Activated T-cell treated with anti-CD3 and anti-CD28 coated beads, Interleukin-2, amount 50 U/mL, for 48 hours (primary cell): ENCODE measurements at regions not wholly inside any gene's neighbourhood (a gene's known extent, or its start where the extent isn't known, plus 50 kb on each side); places are given as distances from the start of the nearest gene placed in this dataset.
"Not testable (repeated sequence)": the region's sequence is repeated elsewhere in the genome, so short reads cannot be mapped to it uniquely, and the experiment has no call there.

ENCODE experiments used
- DNase-seq, 2 experiments: peaks; one replicate each; pipeline ENCODE4 v3.0.0-alpha.2; 2020

DNA sequence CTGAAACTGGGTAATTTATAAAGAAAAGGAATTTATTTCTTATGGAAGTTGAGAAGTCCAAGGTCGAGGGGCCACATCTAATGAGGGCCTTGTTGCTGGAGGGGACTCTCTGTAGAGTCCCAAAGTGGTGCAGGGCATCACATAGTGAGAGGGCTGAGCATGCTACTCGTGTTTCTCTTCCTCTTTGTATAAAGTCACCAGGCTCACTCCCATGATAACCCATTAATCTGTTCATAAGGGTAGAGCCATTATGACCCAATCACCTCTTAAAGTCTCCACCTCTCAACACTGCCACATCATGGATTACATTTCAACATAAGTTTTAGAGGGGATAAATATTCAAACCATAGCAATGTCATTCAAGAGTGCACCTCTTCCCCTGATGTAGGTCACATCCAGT is 79.1 kb upstream of the ATP2B1 start:
- no peak for DNase-seq

DNA sequence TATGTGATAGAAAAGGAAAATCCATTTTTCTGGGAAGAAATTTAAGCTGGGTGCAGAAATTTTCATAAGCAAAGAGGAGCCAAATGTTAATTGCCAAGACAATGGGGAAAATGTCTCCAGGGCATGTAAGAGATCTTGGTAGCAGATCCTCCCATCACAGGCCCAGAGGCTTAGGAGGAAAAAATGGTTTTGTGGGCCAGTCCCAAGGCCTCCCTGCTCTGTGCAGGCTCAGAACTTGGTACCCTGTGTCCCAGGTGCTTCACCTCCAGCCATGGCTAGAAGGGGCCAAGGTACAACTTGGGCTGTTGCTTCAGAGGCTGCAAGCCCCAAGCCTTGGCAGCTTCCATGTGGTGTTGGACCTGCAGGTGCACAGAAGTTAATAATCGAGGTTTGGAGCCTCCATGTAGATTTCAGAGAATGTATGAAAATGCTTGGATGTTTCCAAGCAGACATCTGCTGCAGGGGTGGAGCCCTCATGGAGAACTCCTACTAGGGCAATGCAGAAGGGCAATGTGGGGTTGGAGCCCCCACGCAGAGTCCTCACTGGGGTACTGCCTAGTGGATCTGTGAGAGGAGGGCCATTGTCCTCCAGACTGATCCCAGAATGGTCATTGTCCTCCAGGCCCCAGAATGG is 77.7 kb upstream of the ATP2B1 start:
- no peak for DNase-seq

DNA sequence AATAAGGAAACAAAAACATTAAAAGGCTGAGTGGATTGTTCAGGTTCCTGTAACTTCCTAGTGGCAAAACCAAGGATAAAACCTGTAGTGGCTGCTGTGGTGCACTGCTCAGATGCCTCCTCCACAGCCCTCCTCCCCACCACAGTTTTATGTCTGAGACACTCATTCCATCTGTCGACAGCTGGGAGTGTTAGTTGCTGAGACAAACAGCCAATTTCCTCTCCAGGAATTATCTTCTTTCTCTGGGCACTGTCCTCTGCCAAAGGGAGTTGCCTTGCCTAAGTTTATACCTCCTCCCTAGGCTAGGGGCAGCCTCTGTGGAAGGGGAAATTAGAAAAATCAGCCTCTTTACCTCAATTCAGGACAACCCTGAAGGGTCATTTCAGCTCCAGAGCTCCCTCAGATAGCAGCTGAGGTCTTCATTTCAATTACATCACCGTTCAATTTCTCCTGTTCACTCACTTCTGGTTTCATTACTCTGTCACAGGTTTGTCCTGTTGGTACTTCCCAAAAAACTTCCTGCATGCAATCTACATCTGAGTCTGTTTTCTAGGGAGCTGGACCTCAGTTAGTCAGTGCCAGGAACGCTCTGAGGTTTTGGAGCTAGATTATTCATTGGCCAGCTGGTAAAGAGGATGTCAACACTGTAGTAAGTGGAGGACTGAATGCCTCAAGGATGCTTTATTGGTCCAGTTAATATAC is 74.9 kb upstream of the ATP2B1 start:
- DNase-seq, result no peak

DNA sequence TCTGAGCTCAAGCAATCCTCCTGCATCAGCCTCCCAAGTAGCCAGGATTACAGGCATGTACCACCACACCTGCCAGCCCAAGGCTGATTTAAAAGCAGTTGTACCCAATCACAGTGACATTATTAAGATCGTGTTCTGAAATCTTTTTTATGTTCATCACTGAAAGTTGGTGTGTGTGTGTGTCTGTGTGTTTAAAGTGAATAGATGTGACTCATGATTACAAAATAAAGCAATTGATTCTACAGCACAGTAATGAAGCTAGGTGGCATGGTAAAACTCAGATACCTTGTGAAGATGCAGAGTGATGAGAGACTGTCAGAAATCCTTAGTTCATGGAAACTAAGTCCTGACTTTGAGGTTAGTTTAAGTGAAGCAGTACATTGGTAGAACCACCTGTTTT is 74.2 kb upstream of the ATP2B1 start:
- no peak for DNase-seq

DNA sequence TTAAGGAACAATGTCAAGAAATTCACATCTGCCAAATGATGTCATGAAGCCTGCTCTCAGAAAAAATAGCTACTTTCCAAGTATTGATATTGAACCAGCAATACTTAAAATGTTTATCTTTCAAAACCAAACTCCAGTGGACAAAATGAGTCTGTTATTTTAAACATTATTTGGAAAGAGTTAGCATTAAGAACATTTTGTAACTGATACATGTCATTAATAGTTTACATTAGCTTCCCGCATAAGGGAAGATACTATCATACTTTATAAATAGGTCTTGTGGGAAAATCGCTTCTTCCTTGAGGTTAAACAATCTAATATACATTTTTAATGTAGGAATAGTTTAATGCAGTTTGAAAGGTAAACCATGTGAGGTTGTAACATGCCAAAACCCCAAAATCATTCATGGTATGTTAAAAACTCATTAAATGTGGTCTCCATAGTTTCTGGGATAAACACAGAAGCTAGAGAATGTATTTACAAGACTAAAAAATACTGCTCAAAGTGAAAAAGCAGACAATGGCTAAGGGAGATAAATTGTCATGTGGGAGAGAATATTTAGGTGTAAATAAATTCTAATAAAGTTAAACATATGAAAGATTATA is 73.4 kb upstream of the ATP2B1 start:
- DNase-seq, result no peak

DNA sequence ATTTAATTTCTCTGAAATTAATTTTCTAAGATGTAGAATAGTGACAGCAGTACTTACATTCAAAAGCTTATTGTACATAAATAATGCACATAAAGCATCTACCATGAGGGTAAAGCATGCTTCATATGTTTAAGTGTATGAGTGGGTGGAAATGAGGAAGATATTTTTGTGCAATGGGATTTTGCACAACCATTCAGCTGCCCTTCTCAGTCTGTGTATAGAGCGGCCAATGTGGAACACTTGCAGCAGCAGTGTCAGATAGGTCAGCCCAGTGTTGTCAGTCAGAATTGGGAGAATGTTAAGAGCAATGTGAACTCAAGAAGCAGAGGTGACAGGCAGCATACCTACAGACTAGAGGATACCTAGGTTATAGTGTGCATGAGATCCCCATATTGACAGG is 72.5 kb upstream of the ATP2B1 start:
- DNase-seq, result no peak

DNA sequence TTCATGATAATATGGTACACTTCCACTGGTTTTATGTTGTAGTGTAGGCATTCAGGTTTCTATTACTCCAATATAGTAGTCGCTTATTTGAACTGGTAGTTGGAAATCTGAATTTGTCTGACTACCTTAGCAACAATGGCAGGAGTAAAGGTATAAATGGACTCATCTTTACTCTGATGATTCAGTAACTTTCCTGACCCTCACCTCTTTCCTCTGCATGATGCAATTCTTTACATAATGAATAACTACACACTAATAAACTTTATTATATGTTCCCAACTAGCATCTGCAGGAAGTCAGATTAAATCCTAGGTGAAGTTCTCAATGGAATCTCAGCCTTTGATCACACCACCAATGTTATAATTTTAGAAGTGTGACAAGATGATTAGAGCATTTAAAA is 70.5 kb upstream of the ATP2B1 start:
- no peak for DNase-seq

DNA sequence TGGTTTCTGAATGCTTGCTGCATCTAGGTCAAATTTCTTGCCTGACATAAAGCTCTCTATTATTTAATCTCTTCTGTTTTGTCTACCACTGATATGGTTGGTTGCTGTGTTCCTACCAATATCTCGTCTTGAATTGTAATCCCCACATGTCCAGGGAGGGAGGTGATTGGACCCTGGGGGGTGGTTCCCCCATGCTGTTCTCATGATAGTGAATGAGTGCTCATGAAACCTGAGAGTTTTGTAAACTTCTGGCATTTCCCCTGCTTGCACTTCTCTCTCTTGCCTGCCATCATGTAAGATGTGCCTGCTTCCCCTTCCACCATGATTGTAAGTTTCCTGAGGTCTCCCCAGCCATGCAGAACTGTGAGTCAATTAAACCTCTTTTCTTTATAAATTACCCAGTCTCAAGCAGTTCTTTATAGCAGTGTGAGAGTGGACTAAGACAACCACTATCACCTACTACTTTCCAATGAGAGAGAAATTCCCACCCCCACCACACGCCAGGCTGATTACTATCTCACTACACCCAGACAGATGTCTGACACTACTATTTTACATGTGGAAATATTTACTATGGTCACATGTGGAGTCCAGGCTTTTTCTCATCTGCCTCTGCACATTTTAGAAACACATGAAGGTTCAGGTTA is 69.2 kb upstream of the ATP2B1 start:
- DNase-seq, result no peak

DNA sequence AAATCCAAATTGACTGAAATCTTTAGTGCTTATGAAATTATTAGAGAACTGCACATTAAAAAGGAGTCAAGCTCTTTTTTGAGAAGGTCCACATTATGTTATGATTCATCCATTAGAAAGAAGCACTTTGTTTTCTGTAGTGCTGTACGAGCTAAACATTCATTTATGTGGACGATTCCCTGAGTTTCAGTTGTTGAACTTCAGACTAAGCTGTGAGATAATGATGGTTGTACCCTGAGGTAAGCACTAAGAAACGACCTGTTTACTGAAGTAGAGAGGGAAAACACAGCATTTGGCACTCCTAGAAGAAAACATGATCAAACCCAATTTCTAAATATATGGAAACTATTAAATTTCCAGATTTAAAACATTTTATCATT is 67.3 kb upstream of the ATP2B1 start:
- no peak for DNase-seq

DNA sequence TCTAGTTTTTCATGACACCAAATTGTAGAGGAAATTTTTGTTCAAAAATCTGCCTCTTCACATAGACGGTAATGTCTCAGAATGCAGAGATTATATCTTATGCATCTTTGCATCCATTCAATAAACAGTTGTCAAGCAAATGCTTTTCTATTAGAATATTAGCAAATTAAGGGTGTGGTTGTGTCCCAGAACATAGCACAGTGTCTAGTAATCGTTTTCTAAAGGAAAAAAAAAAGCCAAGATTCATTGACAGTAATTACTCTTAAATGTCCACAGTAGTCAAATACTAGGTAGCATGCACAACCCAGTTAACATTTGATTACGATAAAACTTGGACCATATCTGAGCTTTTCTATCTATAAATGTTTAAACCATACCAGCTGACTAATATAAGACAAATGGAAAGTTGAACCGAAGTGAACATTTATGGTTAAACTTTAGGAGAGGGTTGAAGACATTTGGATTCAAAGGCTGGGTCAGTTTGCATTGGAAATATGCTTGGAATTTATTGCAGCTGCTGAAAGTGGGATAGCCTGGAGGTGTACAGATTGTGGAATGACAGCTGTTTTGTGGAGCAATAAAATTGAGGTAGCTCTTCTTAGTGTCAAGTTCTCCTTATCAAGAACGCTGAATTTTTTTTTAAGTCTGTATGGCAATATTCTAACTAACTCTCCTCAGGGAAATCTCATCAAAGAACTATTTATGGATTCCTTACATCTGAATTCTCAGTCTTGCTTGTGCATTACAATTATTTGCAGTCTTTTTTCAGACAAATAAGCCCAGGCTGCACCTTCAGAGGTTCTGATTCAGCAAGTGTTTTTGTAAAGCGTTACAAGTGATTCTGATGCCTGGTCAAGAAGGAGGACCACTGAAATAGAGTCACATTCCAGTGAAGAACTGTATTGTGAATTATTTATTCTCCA is 66.7 kb upstream of the ATP2B1 start:
- DNase-seq, result no peak

DNA sequence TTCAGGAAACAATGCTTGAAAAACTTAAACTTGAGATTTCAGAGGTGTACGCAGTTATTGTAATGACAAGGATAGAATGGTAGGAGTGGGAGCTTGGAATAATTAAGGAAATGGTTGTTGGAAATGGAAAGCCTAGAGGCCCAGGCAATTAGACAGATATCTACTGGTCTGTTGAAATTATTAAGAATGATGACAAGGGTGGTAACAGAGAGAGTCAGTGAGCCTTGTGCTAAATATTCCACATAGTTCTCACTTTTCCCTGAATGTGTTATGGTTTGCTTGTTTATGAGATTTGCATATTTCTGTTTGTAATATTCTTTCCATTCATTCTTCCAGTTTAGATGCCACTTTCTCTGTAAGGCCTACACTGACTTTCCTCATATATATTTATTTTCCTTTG is 66.0 kb upstream of the ATP2B1 start:
- no peak for DNase-seq

DNA sequence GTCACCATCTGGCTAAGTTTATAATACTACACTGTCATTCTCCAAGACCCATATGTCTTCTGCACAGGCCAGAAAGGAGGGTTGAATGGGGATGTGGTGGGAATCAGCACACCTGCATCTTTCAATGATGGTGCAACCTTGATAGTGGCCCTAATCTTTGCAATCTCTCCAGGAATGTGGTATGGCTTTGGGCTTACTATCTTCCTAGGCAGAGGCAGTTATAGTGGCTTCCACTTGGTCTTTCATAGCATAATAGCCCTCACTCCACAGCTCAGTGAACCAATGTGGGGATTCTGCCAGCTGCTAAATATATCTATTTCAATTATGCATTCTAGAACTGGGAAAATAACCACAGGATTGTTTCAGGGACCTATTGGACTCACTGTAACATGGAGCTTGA is 61.8 kb upstream of the ATP2B1 start:
- DNase-seq, result no peak

DNA sequence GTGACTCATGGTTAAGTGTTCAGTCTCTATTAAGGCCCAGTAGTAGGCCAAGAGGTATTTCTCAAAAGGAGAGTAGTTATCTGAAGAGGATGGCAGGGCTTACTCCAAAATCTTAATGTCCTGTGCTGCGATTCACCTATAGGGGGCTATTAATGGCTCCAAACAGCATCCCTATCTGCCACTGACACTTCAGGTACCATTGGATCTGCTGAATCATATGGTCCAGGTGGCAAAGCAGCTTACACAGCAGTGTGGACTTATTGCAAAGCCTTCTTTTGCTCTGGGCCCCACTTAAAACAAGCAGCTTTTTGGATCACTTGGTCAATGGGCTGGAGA is 60.8 kb upstream of the ATP2B1 start:
- peak; percentile 26 to 29 for DNase-seq

DNA sequence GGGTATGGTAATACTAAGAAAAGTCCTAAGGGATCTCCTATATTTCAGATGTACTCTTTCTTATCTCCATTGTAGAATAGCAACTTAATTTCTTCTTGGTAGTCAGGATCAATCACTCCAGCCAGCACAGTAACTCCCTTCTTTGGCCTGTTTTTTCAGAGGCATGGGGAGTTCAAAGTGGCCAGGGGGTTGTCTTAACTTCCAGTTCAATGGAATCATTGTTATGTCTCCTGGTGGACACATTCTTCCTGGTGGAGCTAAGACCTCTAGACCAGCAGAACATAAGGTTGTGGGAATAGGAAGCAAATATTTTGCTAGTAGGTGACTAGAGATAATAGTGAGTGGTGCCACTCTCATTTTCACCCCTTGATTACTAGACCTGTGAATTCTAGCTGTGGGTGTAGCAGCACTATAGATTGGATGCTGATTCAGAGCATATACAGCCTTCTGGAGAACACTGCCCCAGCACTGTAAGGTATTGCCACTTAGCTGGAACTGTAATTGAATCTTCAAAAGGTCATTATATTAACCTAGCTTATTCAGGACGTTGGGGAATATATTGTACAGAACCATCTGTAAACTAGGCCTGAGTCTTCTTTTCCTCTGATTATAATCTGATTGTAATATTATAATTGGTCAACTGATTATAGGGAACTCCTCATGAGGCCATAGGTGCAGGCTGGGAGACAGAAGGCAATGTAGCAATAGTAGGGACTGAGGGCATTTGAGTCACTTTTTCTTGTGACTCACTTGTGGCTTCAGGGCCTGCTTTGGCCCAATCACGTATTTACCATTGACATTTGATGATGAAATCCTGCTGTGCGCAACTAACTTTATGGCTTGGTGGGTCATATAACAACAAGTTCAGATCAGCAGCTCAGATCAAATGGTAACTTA is 60.2 kb upstream of the ATP2B1 start:
- DNase-seq, result peak in 1 of 2 experiments; percentile 33

DNA sequence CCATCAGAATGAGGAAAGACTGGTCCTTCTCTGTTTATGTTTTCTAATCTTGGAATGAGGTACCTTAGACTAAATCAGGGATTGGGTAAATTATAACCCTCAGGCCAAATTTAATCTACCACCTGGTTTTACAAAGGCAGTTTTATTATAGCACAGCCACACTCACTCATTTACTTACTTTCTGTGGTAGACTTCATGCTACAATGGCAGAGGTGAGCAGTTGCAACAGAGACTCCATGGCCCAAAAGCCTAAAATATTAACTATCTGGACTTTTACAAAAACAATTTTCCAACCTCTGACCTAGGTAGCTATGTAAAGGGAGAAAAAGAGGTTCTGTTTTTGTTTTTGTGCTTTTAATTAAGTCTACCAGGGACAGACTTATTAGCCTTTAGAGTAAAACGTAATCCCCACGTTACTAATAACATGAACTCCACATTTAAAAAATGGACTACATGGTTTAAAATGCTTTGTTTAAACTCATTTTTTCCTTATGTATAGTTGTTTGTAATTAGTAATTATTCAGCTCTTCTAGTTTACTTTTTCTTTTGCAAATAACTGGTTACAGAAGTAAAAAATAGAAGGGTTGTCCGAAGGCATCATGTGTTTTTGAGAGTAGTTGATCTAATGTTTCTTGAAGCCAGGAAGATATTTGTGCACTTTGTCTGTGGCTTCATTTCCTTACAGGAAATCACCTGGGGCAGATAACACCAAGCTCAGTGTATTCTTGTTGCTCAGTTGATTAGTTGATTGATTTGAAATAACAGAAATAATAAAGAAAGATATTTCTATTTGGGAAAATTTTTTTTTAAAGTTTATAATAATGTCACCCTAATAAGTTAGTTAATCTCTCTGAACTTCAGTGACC is 57.6 kb upstream of the ATP2B1 start:
- DNase-seq, result no peak

DNA sequence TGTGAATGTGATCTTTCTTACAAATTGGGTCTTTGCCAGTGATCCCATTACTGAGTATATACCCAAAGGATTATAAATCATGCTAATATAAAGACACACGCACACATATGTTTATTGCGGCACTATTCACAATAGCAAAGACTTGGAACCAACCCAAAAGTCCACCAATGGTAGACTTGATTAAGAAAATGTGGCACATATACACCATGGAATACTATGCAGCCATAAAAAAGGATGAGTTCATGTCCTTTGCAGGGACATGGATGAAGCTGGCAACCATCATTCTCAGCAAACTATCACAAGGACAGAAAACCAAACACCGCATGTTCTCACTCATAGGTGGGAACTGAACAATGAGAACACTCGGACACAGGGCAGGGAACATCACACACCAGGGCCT is 55.5 kb upstream of the ATP2B1 start:
- DNase-seq, result not testable (repeated sequence)

DNA sequence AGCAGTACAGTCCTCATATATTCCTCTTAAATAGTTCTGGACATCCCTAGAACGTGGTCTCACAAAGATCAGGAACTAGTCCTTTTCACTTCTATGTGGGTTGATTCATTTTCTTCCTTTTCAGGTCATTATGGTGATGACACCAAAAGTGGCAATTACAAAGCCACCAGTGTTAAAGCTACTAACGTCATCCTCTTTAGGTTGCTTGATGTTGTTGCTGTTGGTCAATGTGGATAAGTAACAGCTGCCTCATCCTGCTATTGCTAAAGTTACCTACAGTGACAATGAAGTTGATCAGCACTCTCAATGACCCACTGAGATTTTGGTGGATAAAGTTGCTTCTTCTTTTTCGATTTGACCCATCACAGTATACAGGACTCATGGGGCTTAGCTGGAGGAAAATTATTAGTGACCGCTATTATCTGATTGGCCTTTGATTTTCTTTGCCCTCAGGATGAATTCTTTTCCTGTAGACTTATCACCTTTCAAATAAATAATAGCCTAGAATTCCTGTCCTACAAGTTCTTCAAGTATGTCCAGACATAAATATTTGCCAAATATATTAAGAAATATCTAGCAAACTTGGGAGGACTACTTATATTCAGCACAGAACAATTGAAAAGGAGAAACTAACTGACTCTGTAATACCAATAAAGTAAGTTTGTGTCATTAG is 54.0 kb upstream of the ATP2B1 start:
- no peak for DNase-seq

DNA sequence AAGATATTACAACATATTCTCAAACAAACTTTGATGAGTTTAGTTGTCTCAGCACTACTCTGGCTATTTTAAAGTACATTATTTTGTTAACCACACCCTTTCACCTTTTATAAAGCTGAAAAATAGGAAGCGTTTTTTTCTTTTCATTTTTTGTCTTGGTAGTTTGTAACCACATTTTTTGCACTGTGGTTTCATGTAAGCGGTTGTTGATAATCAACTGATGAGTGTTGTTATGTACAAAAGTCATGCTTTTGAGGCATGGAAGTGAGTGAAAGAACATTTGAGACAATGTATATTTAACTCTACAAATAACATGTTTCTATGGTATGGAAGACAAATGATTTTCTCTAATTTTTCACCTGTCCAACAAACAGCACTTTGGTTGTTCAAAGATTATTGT is 52.1 kb upstream of the ATP2B1 start:
- DNase-seq, result no peak
